ENCODE measurements at regions not wholly inside any gene's neighbourhood (a gene's known extent, or its start where the extent isn't known, plus 50 kb on each side); places are given as distances from the start of the nearest gene placed in this dataset.
A peak's percentile ranks its signal among the peaks of the same experiment; 100 is the strongest.

DNA sequence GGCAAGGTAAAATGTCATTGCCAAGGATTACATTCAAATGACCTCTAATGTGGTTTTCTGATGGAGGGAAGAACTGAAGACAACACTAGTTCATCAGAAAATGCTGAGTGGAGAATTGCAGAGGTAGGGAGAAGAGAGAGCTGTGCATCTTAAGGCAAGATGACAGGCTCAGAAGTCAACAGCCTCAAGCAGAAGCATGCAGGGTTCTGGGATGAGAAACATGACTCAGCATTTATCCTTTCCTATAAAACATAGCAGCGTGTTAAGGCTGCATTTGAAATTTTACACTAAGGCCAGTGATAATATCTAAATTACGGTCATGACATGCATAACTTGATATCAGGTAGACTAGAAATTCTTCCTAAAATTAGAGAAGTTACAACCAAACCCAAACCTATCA is 53.7 kb upstream of the DYRK2 start:
- TF ChIP-seq, protein P1, sequence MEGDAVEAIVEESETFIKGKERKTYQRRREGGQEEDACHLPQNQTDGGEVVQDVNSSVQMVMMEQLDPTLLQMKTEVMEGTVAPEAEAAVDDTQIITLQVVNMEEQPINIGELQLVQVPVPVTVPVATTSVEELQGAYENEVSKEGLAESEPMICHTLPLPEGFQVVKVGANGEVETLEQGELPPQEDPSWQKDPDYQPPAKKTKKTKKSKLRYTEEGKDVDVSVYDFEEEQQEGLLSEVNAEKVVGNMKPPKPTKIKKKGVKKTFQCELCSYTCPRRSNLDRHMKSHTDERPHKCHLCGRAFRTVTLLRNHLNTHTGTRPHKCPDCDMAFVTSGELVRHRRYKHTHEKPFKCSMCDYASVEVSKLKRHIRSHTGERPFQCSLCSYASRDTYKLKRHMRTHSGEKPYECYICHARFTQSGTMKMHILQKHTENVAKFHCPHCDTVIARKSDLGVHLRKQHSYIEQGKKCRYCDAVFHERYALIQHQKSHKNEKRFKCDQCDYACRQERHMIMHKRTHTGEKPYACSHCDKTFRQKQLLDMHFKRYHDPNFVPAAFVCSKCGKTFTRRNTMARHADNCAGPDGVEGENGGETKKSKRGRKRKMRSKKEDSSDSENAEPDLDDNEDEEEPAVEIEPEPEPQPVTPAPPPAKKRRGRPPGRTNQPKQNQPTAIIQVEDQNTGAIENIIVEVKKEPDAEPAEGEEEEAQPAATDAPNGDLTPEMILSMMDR (conservative IDR thresholded peaks at IDR 0.05; ENCODE audit: low read depth, low read length) = no peak
- H3K4me3 ChIP-seq (ENCODE audit: low read depth, low read length) = no peak overlapping the region
- peak; percentile 1 for DNase-seq (ENCODE audit: low read depth)

DNA sequence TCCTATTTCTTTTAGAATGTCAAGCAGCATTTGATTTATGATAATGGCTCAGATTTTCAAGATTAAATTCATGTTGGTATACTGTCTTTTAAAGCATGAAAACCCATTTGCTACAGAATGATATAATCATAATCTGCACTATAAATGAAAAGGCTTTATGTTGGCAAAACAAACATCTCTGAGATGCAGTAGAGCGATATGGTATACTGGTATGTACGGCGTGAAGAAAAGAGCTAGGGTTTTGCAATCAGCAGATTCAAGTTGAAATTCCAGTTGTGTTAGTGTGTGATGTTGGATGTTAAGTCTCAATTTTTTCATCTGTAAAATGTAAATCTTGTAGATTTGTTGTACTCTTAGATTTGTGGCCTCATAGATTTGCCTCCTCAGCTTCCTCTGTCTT is 53.2 kb upstream of the DYRK2 start:
- TF ChIP-seq, protein P1 (conservative IDR thresholded peaks at IDR 0.05; ENCODE audit: low read depth, low read length) = no peak
- DNase-seq (ENCODE audit: low read depth) = no peak
- H3K4me3 ChIP-seq (ENCODE audit: low read depth, low read length) = no peak overlapping the region

DNA sequence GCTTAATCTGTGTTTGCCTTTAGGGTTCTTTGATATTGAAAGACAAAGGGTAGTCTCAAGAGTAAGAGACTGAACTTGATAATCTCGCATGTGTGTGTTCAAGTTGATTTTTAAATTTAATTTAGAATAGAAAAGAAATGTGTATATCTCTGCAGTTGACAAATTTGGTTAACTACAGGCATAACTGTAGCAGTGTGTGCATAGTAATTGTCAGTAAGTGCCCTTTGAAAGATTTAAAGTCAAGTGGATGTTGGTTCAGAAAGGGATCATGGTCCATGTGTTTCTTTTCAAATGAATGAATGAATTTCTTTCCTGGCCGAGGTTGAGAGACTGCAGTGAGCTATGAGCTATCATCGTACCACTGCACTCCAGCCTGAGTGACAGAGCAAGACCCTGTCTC is 49.9 kb upstream of the DYRK2 start:
- TF ChIP-seq, protein P1 (conservative IDR thresholded peaks at IDR 0.05; ENCODE audit: low read depth, low read length) = no peak
- no peak for DNase-seq (ENCODE audit: low read depth)
- H3K4me3 ChIP-seq (ENCODE audit: low read depth, low read length) = no peak overlapping the region

All from choroid plexus epithelial cell (primary cell).